ENCODE measurements at regions not wholly inside any gene's neighbourhood (a gene's known extent, or its start where the extent isn't known, plus 50 kb on each side); places are given as distances from the start of the nearest gene placed in this dataset.

- TF ChIP-seq, protein P1, sequence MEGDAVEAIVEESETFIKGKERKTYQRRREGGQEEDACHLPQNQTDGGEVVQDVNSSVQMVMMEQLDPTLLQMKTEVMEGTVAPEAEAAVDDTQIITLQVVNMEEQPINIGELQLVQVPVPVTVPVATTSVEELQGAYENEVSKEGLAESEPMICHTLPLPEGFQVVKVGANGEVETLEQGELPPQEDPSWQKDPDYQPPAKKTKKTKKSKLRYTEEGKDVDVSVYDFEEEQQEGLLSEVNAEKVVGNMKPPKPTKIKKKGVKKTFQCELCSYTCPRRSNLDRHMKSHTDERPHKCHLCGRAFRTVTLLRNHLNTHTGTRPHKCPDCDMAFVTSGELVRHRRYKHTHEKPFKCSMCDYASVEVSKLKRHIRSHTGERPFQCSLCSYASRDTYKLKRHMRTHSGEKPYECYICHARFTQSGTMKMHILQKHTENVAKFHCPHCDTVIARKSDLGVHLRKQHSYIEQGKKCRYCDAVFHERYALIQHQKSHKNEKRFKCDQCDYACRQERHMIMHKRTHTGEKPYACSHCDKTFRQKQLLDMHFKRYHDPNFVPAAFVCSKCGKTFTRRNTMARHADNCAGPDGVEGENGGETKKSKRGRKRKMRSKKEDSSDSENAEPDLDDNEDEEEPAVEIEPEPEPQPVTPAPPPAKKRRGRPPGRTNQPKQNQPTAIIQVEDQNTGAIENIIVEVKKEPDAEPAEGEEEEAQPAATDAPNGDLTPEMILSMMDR (conservative IDR thresholded peaks at IDR 0.05): no peak
- TF ChIP-seq ZFX (IDR thresholded peaks at IDR 0.05): no peak
Observed at GRCh38 chr1:82423174-82423815, 622.6 kb downstream of the ADGRL2 start.

All from C4-2B (cell line).